H54 (cell line): ENCODE measurements at regions not wholly inside any gene's neighbourhood (a gene's known extent, or its start where the extent isn't known, plus 50 kb on each side); places are given as distances from the start of the nearest gene placed in this dataset.

Experiments
- DNase-seq: peaks from one replicate; pipeline ENCODE4 v3.0.0; 2011; ENCODE audit warnings: low spot score, mixed read lengths; ENCODE audit not compliant: insufficient read length
- FAIRE-seq: peaks from 3 replicates; lab custom pipeline; 2011; peaks lifted over from hg19 to GRCh38; lab: Jason Lieb, UNC
- POLR2A ChIP-seq: IDR thresholded peaks from 2 replicates; pipeline ENCODE4 v1.6.1; 2011; ENCODE audit warnings: low read depth, mild to moderate bottlenecking, low read length

DNA sequence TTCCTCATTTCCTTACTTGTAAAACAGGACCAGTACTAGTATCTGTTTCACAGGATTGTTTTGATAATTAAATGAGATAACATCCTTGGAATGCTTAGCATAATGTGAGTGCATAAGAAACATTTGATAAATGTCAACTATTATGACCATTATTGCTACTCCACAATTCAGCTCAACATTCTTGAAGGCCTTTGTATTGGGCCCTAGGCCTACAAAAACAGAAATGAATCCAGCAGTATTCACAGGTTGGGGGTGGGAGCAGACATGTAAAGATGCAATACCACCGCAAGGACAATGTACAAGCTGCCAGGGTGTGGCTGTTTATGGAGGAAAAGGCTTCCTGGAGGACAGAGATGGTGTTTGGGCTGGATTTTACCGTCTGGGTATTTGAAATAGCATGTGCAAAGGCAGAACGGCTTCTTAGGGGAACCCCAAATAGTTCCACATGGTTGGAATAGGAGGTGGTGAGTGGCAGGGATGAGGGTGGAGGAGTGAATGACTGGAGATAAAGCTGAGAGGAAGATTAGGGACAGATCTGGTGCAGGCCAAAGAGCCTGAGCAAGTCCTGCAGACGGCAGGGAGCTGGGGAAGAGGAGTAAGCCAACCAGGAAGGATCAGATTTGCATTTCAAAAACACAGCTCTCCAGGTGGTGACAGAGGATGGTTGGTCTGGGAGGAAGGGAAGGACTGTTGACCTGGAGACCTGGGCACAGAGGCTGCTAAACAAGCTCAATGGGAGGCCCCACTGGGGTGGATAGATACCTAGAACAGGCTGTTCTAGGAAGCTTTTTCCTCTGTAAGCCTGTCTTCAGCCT, 57.0 kb upstream of the EPB41L1 start:
- FAIRE-seq (no peak), DNase-seq (no peak)
- no peak for TF ChIP-seq POLR2A

GRCh38 chr20:36098364-36098763, 56.2 kb upstream of the EPB41L1 start:
- TF ChIP-seq POLR2A: no peak
- no peak for FAIRE-seq

GRCh38 chr20:36099106-36099505, 55.4 kb upstream of the EPB41L1 start:
- FAIRE-seq (no peak), DNase-seq (no peak)
- no peak for TF ChIP-seq POLR2A

More at GRCh38 chr20:36098364-36098763, 56.2 kb upstream of the EPB41L1 start:
- no peak for DNase-seq

DNA sequence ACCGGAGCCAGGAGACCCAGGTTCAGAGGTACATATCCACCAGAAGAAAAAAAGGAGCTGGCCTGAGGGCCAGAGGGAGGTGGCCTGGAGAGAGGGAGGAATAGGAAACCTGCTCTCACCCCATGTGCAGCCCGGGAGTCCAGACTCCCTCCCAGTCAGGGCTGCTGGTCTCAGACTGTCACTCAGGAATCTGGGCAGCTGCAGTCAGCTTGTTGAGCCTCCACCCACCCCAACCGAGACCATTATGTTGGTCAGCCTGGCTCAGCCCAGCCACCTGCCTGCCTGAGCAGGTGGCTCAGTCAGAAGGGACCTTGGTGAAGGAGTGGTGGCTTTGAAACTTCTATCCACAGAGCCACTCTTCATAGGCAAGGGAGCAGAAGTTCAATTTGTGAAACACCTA, 53.3 kb upstream of the EPB41L1 start:
- DNase-seq (no peak), FAIRE-seq (no peak)
- TF ChIP-seq POLR2A: no peak

- FAIRE-seq (no peak), DNase-seq (no peak)
- TF ChIP-seq POLR2A: no peak
Measured at GRCh38 chr20:36102306-36102705, 52.2 kb upstream of the EPB41L1 start.

DNA sequence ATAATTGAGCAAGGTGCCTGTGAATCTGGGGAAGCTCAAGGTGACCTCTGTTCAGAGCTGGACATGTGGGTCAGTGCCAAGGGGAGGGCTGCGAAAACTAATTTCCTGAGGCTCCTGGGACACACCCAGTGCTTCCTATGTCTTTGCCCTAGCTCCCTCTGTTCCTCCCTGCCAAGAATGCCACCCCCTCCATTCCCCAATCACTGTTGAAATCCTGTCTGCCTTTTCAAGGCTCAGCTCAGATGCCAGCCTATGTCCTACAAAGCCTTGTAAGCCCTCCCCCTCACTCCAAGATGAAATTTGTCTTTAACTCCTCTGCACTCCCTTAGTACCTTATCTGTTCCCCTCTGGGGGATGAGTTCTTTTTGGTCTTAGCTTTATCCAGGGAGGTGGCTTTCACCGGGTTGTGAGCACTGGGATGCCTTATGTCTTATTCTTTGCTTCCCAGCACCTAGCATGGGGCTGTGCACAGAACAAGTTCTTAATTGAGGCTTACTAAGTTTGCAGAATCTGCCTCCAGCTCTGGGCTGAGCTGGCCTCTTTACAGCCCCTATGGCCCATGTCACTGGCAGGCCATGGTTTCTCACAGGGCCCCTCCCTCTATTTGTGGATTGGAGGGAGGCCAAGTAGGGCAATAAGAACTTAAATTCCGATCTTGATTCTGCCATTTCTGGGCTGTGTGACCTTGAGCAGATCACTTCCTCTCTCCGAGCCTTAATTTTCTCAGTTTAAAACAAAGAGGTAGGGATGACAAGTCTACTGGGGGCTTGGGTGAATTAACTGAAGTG, 51.5 kb upstream of the EPB41L1 start:
- TF ChIP-seq POLR2A: no peak
- no peak for FAIRE-seq
- no peak for DNase-seq

DNA sequence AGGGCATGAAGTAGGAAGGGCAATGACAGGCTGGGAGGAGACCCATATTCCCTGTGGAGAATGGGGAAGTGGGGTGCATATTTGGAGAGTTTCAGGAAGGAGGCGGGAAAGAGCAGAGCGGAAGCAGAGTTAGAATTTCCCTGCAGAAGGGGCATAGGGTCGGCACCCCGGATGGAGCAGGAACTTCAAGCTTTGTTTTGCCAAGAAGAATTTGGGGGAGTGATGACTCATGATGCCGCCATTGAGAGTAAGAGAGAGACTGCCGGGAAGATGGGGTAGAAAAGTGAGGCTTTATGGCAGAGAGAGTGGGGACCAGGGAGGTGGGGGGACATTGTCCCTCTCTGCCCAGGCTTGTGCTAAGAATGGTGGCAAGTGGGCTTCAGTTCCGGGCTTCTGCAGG, 50.3 kb upstream of the EPB41L1 start:
- DNase-seq: no peak
- no peak for FAIRE-seq
- TF ChIP-seq POLR2A: no peak
